ENCODE measurements at regions not wholly inside any gene's neighbourhood (a gene's known extent, or its start where the extent isn't known, plus 50 kb on each side); places are given as distances from the start of the nearest gene placed in this dataset.

DNA sequence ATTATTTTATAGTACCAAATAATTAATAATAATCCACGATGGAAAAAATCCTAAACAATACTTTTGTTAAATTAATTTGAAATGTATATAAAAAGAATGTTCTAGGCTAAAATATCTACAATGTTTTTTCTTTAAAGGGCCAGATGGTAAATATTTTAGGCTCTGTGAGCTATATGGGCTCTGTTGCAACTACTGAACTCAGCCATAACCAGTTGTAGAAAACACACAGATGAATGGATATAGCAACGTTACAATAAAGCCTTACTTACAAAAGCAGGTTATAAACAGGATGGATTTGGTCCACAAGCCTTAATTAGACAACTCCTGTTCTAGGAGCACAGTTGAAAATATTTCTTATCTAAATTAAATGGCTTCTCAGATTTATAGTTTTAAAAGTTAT lies 245.2 kb downstream of the KCNC2 start:
- no peak for TF ChIP-seq CTCF (IDR thresholded peaks at IDR 0.05)
- TF ChIP-seq POLR2A (IDR thresholded peaks at IDR 0.05): no peak
- no peak for TF ChIP-seq POLR2AphosphoS5 (IDR thresholded peaks at IDR 0.05)
